ENCODE measurements at regions not wholly inside any gene's neighbourhood (a gene's known extent, or its start where the extent isn't known, plus 50 kb on each side); places are given as distances from the start of the nearest gene placed in this dataset.
A peak's percentile ranks its signal among the peaks of the same experiment; 100 is the strongest.

GRCh38 chr14:30218907-30219306 is 291.3 kb upstream of the PRKD1 start:
- no peak for TF ChIP-seq CTCF (IDR thresholded peaks at IDR 0.05; ENCODE audit: low read depth, low read length)

GRCh38 chr14:30221546-30221945 is 293.9 kb upstream of the PRKD1 start:
- TF ChIP-seq CTCF (IDR thresholded peaks at IDR 0.05; ENCODE audit: low read depth, low read length), result no peak
- no peak overlapping the region for H3K4me3 ChIP-seq (replicated peaks in 1 of 2; ENCODE audit: low read depth in 2 of 2, low read length in 2 of 2)
- DNase-seq (ENCODE audit: low read depth in 2 of 2), result peak in 1 of 2 donors; percentile 14

More at GRCh38 chr14:30218907-30219306, 291.3 kb upstream of the PRKD1 start:
- no peak overlapping the region for H3K4me3 ChIP-seq (replicated peaks in 1 of 2; ENCODE audit: low read depth in 2 of 2, low read length in 2 of 2)
- no peak for DNase-seq (ENCODE audit: low read depth in 2 of 2)

- DNase-seq (ENCODE audit: low read depth in 2 of 2), result peak; percentile 92 to 96
- no peak overlapping the region for H3K4me3 ChIP-seq (replicated peaks in 1 of 2; ENCODE audit: low read depth in 2 of 2, low read length in 2 of 2)
- no peak for TF ChIP-seq CTCF (IDR thresholded peaks at IDR 0.05; ENCODE audit: low read depth, low read length)
Observed at GRCh38 chr14:30223385-30223785, 295.7 kb upstream of the PRKD1 start.

GRCh38 chr14:30223966-30224365 is 296.3 kb upstream of the PRKD1 start:
- no peak for TF ChIP-seq CTCF (IDR thresholded peaks at IDR 0.05; ENCODE audit: low read depth, low read length)
- peak in 1 of 2 donors; percentile 77 for DNase-seq (ENCODE audit: low read depth in 2 of 2)
- no peak overlapping the region for H3K4me3 ChIP-seq (replicated peaks in 1 of 2; ENCODE audit: low read depth in 2 of 2, low read length in 2 of 2)

GRCh38 chr14:30225176-30225575 is 297.5 kb upstream of the PRKD1 start:
- peak; percentile 20 to 69 for DNase-seq (ENCODE audit: low read depth in 2 of 2)
- no peak for TF ChIP-seq CTCF (IDR thresholded peaks at IDR 0.05; ENCODE audit: low read depth, low read length)
- no peak overlapping the region for H3K4me3 ChIP-seq (replicated peaks in 1 of 2; ENCODE audit: low read depth in 2 of 2, low read length in 2 of 2)

GRCh38 chr14:30227436-30227835 is 299.8 kb upstream of the PRKD1 start:
- TF ChIP-seq CTCF (IDR thresholded peaks at IDR 0.05; ENCODE audit: low read depth, low read length), result no peak
- no peak overlapping the region for H3K4me3 ChIP-seq (replicated peaks in 1 of 2; ENCODE audit: low read depth in 2 of 2, low read length in 2 of 2)
- peak; percentile 59 to 84 for DNase-seq (ENCODE audit: low read depth in 2 of 2)

GRCh38 chr14:30227876-30228275 is 300.2 kb upstream of the PRKD1 start:
- TF ChIP-seq CTCF (IDR thresholded peaks at IDR 0.05; ENCODE audit: low read depth, low read length), result no peak
- no peak overlapping the region for H3K4me3 ChIP-seq (replicated peaks in 1 of 2; ENCODE audit: low read depth in 2 of 2, low read length in 2 of 2)
- DNase-seq (ENCODE audit: low read depth in 2 of 2), result peak; percentile 68 to 80

Measured in cardiac fibroblast (primary cell).